ENCODE measurements at regions not wholly inside any gene's neighbourhood (a gene's known extent, or its start where the extent isn't known, plus 50 kb on each side); places are given as distances from the start of the nearest gene placed in this dataset.

GRCh38 chr18:1412655-1413322 lies 508.1 kb downstream of the ADCYAP1 start:
- no peak for DNase-seq (ENCODE audit: low spot score)
- in situ Hi-C loops (cut with MboI; ENCODE audit: low pct_unique_long_range_greater_than_20kb, low sequenced_read_pairs, unreplicated experiment) = no loop called here
- no peak for TF ChIP-seq CTCF (IDR thresholded peaks at IDR 0.05; ENCODE audit: extremely low read depth, insufficient read depth, missing control alignments)

DNA sequence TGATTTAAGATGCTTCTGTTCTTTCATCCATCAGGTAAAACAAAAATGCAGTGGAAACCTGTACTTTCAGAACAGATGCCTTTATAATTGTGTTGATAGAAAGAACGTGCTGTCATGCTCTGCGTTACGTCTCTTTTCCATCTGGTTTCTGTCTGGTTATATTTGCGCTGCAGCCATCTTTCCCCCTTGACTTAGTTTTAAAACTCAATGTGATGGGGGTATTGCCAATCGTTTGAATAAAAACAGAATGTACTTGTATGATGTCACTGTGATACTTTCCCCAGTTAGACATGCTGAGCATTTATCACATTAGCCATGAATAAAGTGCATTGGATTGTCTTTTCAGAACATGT lies 508.6 kb downstream of the ADCYAP1 start:
- in situ Hi-C loops (cut with MboI; ENCODE audit: low pct_unique_long_range_greater_than_20kb, low sequenced_read_pairs, unreplicated experiment) = no loop called here
- no peak for TF ChIP-seq CTCF (IDR thresholded peaks at IDR 0.05; ENCODE audit: extremely low read depth, insufficient read depth, missing control alignments)
- no peak for DNase-seq (ENCODE audit: low spot score)

DNA sequence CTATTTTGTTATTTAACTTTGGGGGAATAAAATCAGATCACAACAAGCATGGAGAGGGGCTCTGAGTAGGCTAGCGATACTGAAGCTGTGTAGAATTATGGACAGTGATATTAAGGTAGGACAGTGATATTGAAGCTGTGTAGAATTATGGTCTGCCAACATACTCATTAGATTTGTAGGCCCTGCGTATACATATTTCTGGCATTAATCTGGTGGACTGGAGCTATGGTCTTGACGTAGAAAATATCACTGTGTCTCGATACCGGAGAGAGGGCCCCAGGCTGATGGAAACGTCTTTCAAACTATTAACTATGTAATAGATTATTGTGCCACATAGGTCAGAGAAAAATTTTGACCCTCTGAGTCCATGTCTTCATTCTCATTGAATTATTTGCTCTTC lies 511.4 kb downstream of the ADCYAP1 start:
- DNase-seq (ENCODE audit: low spot score) = no peak

GRCh38 chr18:1421502-1421901 lies 516.8 kb downstream of the ADCYAP1 start:
- TF ChIP-seq CTCF (IDR thresholded peaks at IDR 0.05; ENCODE audit: extremely low read depth, insufficient read depth, missing control alignments) = no peak
- in situ Hi-C loops (cut with MboI; ENCODE audit: low pct_unique_long_range_greater_than_20kb, low sequenced_read_pairs, unreplicated experiment) = no loop called here

More for the DNA sequence above, 511.4 kb downstream of the ADCYAP1 start:
- in situ Hi-C loops (cut with MboI; ENCODE audit: low pct_unique_long_range_greater_than_20kb, low sequenced_read_pairs, unreplicated experiment) = no loop called here
- TF ChIP-seq CTCF (IDR thresholded peaks at IDR 0.05; ENCODE audit: extremely low read depth, insufficient read depth, missing control alignments) = no peak

GRCh38 chr18:1422634-1423033 lies 518.0 kb downstream of the ADCYAP1 start:
- DNase-seq (ENCODE audit: low spot score) = no peak
- no peak for TF ChIP-seq CTCF (IDR thresholded peaks at IDR 0.05; ENCODE audit: extremely low read depth, insufficient read depth, missing control alignments)
- in situ Hi-C loops (cut with MboI; ENCODE audit: low pct_unique_long_range_greater_than_20kb, low sequenced_read_pairs, unreplicated experiment) = no loop called here

More at GRCh38 chr18:1421502-1421901, 516.8 kb downstream of the ADCYAP1 start:
- no peak for DNase-seq (ENCODE audit: low spot score)

DNA sequence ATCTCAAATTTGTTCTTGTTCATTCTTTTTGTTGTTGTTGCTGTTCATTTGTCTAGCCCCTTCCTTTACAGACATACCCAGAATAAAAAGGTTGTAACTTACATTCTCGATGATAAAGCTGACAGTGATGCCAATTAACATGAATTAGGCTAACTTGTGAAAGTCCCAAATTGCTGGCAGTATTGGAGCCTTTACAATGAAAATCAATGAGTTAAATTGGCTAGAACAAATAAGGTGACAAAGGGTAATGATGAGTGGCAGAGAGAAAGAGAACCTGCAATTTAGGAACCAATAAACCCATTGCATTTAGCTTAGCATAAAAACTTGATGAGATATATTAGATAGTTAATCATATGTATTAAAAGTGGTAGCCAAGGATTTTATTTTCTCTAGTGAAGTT lies 521.0 kb downstream of the ADCYAP1 start:
- TF ChIP-seq CTCF (IDR thresholded peaks at IDR 0.05; ENCODE audit: extremely low read depth, insufficient read depth, missing control alignments) = no peak
- DNase-seq (ENCODE audit: low spot score) = no peak
- in situ Hi-C loops (cut with MboI; ENCODE audit: low pct_unique_long_range_greater_than_20kb, low sequenced_read_pairs, unreplicated experiment) = no loop called here

Measured in GM13977 (cell line).